ENCODE measurements at regions not wholly inside any gene's neighbourhood (a gene's known extent, or its start where the extent isn't known, plus 50 kb on each side); places are given as distances from the start of the nearest gene placed in this dataset.

DNA sequence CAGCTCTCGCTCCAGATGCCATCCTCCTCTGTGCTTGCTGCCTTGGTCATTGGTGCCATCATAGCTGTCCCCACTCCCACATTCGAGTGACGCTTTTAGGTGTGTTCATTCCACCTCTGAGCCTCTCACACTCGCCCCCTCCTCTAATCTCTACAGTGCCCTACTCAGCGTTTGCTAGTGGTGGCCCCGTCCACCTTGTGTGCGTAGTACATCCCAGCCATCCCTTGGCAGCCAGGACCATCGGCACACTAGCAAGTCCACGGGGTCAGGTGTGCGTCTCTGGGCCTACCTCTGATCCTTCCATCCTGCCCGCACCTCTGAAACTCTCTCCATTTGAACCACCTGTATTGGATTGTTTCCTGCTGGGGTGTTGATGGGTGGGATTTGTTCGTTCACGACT lies 54.2 kb upstream of the RGMA start (continued):
- TF ChIP-seq, protein P1, sequence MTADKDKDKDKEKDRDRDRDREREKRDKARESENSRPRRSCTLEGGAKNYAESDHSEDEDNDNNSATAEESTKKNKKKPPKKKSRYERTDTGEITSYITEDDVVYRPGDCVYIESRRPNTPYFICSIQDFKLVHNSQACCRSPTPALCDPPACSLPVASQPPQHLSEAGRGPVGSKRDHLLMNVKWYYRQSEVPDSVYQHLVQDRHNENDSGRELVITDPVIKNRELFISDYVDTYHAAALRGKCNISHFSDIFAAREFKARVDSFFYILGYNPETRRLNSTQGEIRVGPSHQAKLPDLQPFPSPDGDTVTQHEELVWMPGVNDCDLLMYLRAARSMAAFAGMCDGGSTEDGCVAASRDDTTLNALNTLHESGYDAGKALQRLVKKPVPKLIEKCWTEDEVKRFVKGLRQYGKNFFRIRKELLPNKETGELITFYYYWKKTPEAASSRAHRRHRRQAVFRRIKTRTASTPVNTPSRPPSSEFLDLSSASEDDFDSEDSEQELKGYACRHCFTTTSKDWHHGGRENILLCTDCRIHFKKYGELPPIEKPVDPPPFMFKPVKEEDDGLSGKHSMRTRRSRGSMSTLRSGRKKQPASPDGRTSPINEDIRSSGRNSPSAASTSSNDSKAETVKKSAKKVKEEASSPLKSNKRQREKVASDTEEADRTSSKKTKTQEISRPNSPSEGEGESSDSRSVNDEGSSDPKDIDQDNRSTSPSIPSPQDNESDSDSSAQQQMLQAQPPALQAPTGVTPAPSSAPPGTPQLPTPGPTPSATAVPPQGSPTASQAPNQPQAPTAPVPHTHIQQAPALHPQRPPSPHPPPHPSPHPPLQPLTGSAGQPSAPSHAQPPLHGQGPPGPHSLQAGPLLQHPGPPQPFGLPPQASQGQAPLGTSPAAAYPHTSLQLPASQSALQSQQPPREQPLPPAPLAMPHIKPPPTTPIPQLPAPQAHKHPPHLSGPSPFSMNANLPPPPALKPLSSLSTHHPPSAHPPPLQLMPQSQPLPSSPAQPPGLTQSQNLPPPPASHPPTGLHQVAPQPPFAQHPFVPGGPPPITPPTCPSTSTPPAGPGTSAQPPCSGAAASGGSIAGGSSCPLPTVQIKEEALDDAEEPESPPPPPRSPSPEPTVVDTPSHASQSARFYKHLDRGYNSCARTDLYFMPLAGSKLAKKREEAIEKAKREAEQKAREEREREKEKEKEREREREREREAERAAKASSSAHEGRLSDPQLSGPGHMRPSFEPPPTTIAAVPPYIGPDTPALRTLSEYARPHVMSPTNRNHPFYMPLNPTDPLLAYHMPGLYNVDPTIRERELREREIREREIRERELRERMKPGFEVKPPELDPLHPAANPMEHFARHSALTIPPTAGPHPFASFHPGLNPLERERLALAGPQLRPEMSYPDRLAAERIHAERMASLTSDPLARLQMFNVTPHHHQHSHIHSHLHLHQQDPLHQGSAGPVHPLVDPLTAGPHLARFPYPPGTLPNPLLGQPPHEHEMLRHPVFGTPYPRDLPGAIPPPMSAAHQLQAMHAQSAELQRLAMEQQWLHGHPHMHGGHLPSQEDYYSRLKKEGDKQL (CRISPR knock-in tag; IDR thresholded peaks at IDR 0.05; ENCODE audit: borderline replicate concordance) = no peak

DNA sequence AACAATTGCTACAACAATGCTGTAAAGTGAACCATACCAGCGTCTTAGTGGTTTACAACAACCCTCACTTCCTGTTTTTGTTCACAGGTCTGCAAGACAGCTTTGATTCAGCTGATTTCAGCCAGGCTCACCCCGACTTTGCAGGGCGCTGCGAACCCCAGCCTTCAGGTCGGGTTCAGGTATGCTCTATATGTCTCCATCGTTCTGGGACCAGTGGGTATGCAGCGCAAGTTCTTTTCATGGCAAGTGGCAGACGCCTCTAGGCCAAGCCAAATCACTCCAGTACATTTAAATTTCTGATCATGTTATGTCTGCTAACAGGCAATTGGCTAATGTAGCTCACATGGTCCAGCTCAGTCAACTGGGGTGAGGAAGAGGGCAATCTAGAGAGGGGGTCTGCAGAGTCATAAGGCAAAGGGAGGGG lies 52.4 kb upstream of the RGMA start:
- Histone ChIP-seq H3K4me1 (replicated peaks in 1 of 2; ENCODE audit: control insufficient read depth in 2 of 2, insufficient read depth in 2 of 2, low read length in 2 of 2) (no peaks in the 10 kb centered on the region), H3K9ac (ENCODE audit: insufficient read depth in 1 of 2, low read depth in 2 of 2, low read length in 2 of 2) (no peak overlapping the region), H3K9me1 (ENCODE audit: control insufficient read depth, insufficient read depth, low read length) (no peaks in the 10 kb centered on the region), H3K27ac (ENCODE audit: extremely low read depth, low read depth, low read length) (no peak overlapping the region), H3K9me3 (replicated peaks; ENCODE audit: control insufficient read depth, insufficient read depth, low read depth, low read length) (no peaks in the 10 kb centered on the region), H3K36me3 (ENCODE audit: control insufficient read depth, insufficient read depth, low read length) (no peaks in the 10 kb centered on the region), H3K79me2 (ENCODE audit: control insufficient read depth, insufficient read depth, low read length) (no peaks in the 10 kb centered on the region), H4K20me1 (replicated peaks; ENCODE audit: control insufficient read depth, insufficient read depth, low read length) (no peaks in the 10 kb centered on the region), H3K27me3 (ENCODE audit: control insufficient read depth in 2 of 2, insufficient read depth in 2 of 2, low read length in 2 of 2) (peaks cover 2 to 32% of the 10 kb centered on the region in 2 experiments; a peak in 4 of 5 replicates), H2AFZ (ENCODE audit: low read depth, low read length) (no peak overlapping the region), H3K4me2 (ENCODE audit: insufficient read depth, low read length) (no peak overlapping the region), H3K4me3 (no peak overlapping the region)
- no TSS peak for BruUV-seq (replicated peaks)
- in situ Hi-C loops (cut with MboI) = no loop called here
- WGBS (ENCODE audit: insufficient coverage, low coverage, missing lambda C conversion rate) = 2% methylated on average over 8 of the region's 8 CpGs
- DNase-seq (ENCODE audit: extremely low read depth in 1 of 4, low spot score in 3 of 4) (no peak), ATAC-seq (no peak), FAIRE-seq (no peak)
- ChIA-PET CTCF (ENCODE audit: low intra/inter-chr PET ratio) (no interaction called here), POLR2A (no interaction called here)
- TF ChIP-seq SPI1 (IDR thresholded peaks at IDR 0.05; ENCODE audit: borderline replicate concordance, low read depth, low read length) = peak; percentile 90
- TF ChIP-seq, protein P2, sequence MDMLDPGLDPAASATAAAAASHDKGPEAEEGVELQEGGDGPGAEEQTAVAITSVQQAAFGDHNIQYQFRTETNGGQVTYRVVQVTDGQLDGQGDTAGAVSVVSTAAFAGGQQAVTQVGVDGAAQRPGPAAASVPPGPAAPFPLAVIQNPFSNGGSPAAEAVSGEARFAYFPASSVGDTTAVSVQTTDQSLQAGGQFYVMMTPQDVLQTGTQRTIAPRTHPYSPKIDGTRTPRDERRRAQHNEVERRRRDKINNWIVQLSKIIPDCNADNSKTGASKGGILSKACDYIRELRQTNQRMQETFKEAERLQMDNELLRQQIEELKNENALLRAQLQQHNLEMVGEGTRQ (CRISPR knock-in tag; IDR thresholded peaks at IDR 0.05) = 0 out of 2 replicates have a peak, but pooled peaks have one; percentile 3
- no peak for TF ChIP-seq ZNF707 (CRISPR knock-in tag; conservative IDR thresholded peaks at IDR 0.05)
- intact Hi-C loops (cut with micrococcal nuclease) = no loop called here

All from K562 (cell line).